Aorta (tissue), 5 donors: ENCODE measurements at regions not wholly inside any gene's neighbourhood (a gene's known extent, or its start where the extent isn't known, plus 50 kb on each side); places are given as distances from the start of the nearest gene placed in this dataset.

ENCODE experiments used
- ATAC-seq: fragments of 200-7000 bp; cut with Tn5 transposase; one replicate; pipeline ENCODE4 v1.9.1; 2022; ENCODE audit warnings: moderate library complexity; ENCODE audit not compliant: low FRiP score
- DNase-seq, 2 donors: peaks; one replicate each; pipeline ENCODE4 v3.0.0-alpha.2; 2020
- H3K27ac ChIP-seq, 2 donors: one replicate each; pipeline ENCODE4 v1.5.1; 2013; ENCODE audit warnings: low read length in 2 of 2, mild to moderate bottlenecking in 2 of 2, moderate library complexity in 2 of 2, control low read depth in 1 of 2, inconsistent platforms in 1 of 2, low read depth in 1 of 2
- H3K27me3 ChIP-seq, 2 donors: one replicate each; pipeline ENCODE4 v1.6.1; 2013; ENCODE audit warnings: control low read depth in 1 of 2, low read length in 1 of 2, mild to moderate bottlenecking in 1 of 2, moderate library complexity in 1 of 2; ENCODE audit not compliant: insufficient read depth in 2 of 2, control insufficient read depth in 1 of 2
- H3K36me3 ChIP-seq, 2 donors: one replicate each; pipeline ENCODE4 v1.6.1; 2013; ENCODE audit warnings: control low read depth in 1 of 2, low read length in 1 of 2, mild to moderate bottlenecking in 1 of 2; ENCODE audit not compliant: insufficient read depth in 2 of 2, control insufficient read depth in 1 of 2
- H3K4me1 ChIP-seq, 2 donors: one replicate each; pipeline ENCODE4 v1.6.1; 2013; ENCODE audit warnings: low read length in 2 of 2, control low read depth in 1 of 2, mild to moderate bottlenecking in 1 of 2, moderate library complexity in 1 of 2; ENCODE audit not compliant: insufficient read depth in 2 of 2, control insufficient read depth in 1 of 2
- H3K4me3 ChIP-seq, 2 donors: one replicate each; pipeline ENCODE4 v1.5.1; 2013; ENCODE audit warnings: low read length in 2 of 2, control low read depth in 1 of 2, mild to moderate bottlenecking in 1 of 2
- H3K9me3 ChIP-seq: one replicate; pipeline ENCODE4 v1.6.1; 2013; ENCODE audit warnings: mild to moderate bottlenecking, low read length; ENCODE audit not compliant: control insufficient read depth
- WGBS, 2 donors: extraction: QIAGEN DNeasy Blood & Tissue Kit; methylation state at CpG; one replicate each; pipeline ENCODE4 v1.1.7; 2013; 5-methylcytosine and 5-hydroxymethylcytosine counted together
- intact Hi-C, 2 donors: fragments of 100-400 bp; cut with DNase I; formaldehyde crosslinking; loops; one replicate each; pipeline versions ENCODE4 v1.14.2 to v1.15.0; 2022
- donor health status: healthy with polysubstance abuse.
- donor health status: Bipolar disorder and iron deficiency.
- donor health status: DM: no; HTN: no; CAD: no.
- donor health status: DM: no; HTN: no; CAD: no.
- donor health status: DM: yes; HTN: yes; CAD: no.

DNA sequence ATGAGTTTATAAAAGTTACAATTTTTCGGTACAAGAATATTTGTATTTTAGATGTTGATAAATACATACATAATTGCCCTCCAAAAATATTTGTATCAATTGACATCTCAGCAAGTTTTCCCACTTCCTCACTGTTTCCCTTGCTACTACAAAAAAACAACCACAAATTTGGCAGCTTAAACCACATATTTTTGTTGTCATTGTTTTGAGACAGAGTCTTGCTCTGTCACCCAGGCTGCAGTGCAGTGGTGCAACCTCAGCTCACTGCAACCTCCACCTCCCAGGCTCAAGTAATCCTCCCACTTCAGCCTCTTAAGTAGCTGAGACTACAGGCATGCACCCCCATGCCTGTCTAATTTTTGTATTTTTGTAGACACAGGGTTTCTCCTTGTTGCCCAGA is 162.8 kb upstream of the RARB start:
- ATAC-seq (no peak), DNase-seq (no peak)
- Histone ChIP-seq H3K9me3 (no peaks in the 10 kb centered on the region), H3K4me1 (peaks cover 0 to 8% of the 10 kb centered on the region in 2 donors), H3K27me3 (no peaks in the 10 kb centered on the region), H3K4me3 (no peak overlapping the region), H3K27ac (no peak overlapping the region), H3K36me3 (no peaks in the 10 kb centered on the region)
- intact Hi-C loops, result no loop called here
- 0 to 61% methylated on average over 1 of the region's 1 CpG for WGBS, 2 donors

DNA sequence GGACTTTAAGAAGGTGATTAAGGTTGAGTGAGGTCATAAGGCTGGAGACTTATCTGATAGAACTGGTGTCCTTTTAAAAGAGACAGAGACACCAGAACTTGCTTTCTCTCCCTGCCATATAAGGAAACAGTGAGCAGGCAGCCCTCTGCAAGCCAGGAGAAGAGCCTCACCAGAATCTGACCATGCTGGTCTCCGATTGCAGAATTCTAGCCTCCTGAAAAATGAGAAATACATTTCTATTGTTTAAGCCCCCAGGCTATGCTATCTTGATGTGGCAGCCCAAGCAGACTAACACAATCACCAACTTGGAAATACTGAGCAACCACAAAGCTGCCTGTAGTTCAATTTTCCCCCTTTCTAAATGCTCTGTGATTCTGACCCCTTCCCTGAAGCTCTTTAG is 161.4 kb upstream of the RARB start:
- H3K4me3 ChIP-seq, result no peak overlapping the region
- H3K4me1 ChIP-seq, result peaks cover 0 to 8% of the 10 kb centered on the region in 2 donors
- no peak for ATAC-seq
- DNase-seq, result no peak
- no peaks in the 10 kb centered on the region for H3K36me3 ChIP-seq
- H3K27ac ChIP-seq, result no peak overlapping the region
- intact Hi-C loops, result no loop called here
- H3K27me3 ChIP-seq, result no peaks in the 10 kb centered on the region
- no peaks in the 10 kb centered on the region for H3K9me3 ChIP-seq
- WGBS, 2 donors, result 80 to 84% methylated on average over 1 of the region's 1 CpG

DNA sequence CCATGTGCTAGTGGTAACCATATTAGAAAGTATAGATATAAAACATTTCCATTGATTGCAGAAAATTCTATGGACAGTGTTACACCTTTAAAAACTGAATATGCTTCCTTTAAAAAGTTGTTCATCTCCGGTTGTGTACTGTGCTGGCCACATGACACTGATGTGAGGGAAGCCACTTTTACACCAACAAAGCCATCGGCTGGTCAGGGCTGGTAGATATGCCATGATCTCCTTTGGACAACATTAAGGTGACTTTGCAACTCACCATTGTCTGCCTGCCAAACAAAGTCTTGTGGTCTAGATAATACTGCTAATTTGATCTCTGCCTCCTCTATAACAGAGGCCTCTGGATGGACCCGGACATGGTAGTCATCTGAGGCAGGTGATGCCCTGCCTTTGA is 156.0 kb upstream of the RARB start:
- no peak for DNase-seq
- no peaks in the 10 kb centered on the region for H3K36me3 ChIP-seq
- 93 to 96% methylated on average over 3 of the region's 3 CpGs for WGBS, 2 donors

DNA sequence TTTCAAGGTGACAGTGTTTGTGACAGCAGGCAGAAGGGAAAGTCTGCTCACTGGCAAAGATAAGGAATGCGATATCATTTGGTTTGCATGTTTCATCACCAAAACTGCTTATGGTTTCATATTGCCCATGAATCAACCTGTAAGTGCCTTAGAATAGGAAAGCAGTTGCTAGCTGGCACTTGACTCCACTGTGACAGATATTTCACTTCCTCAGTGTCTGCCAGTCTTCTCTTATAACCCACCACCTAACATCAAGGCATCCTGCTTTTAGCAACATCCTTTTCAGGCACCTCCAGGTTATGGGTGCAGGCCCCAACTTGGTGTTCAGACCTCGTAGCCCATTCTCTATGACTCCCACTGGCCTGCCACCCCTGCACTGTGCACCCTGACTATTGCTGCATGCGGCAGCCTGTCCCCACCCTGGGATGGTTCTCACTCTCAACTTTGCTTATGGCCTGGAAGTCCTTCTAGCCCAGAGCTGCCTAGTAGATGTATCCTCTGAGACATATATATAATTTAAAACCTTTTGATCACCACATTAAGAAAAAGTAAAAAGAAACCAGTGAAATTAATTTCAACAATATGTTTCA is 154.4 kb upstream of the RARB start:
- DNase-seq (no peak), ATAC-seq (no peak)
- WGBS, 2 donors, result 96 to 99% methylated on average over 3 of the region's 3 CpGs
- intact Hi-C loops, result no loop called here
- Histone ChIP-seq H3K4me3 (no peak overlapping the region), H3K27ac (no peak overlapping the region), H3K9me3 (no peaks in the 10 kb centered on the region), H3K27me3 (no peaks in the 10 kb centered on the region), H3K36me3 (no peaks in the 10 kb centered on the region), H3K4me1 (no peaks in the 10 kb centered on the region)

More for the DNA sequence above, 156.0 kb upstream of the RARB start:
- H3K4me1 ChIP-seq, result peaks cover 0 to 3% of the 10 kb centered on the region in 2 donors
- H3K27me3 ChIP-seq, result no peaks in the 10 kb centered on the region
- H3K9me3 ChIP-seq, result no peaks in the 10 kb centered on the region
- H3K4me3 ChIP-seq, result no peak overlapping the region
- no peak overlapping the region for H3K27ac ChIP-seq
- intact Hi-C loops, result no loop called here
- ATAC-seq, result no peak

DNA sequence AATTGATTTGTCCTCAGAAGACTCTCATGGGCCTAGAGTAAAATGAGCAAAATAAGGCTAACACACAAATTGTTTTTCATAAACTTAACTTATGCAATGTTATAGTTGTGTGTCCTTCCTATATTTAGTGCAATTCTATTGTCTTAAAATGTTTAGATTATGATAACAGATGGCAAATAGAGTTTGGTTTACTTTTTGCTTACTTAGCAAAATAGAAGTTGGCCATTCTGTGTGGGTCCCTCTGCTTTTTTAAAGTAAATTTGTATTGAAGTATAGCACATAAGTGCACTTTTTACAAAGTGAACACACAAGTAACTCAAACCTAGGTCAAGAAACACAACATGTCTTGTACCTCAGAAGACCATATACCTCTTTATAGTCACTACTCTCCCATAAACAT is 150.6 kb upstream of the RARB start:
- ATAC-seq, result no peak

DNA sequence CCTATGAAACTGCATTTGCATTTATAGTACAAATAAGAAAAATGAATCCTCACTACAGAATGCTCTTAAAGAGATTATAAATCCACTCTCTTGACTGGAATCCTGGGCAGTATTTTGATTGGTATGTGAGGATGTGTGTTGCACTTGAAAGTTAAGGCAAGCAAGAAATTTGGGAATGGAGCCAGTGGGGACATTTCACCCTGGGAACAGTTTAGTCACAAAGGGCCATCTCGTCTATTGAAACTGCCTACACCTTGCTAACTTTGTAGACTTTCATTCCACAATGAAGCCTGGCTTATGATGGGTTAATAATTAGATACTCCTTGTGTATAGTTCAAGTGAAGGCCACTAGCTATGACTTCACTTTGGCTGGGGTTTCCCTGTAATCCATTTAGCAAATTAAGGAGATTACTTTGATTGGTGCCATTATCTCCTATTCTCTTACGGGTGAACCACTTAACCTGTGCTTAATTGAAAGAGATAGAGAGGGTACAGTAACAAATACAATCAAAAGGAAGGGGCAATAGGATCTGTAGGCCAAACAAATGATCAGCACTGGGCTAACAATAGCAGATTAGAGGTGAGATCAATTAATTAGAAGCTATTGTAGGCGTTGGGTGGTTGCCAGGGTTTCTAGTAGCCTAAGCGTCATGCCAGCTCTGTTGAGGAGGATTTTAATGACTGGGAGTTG is 146.9 kb upstream of the RARB start:
- no peak for ATAC-seq
- Histone ChIP-seq H3K4me1 (no peaks in the 10 kb centered on the region), H3K9me3 (no peaks in the 10 kb centered on the region), H3K27me3 (no peaks in the 10 kb centered on the region), H3K36me3 (no peaks in the 10 kb centered on the region), H3K4me3 (no peak overlapping the region), H3K27ac (no peak overlapping the region)
- intact Hi-C loops, result no loop called here
- 89 to 94% methylated on average over 4 of the region's 4 CpGs for WGBS, 2 donors
- DNase-seq, result no peak

More for the DNA sequence above, 150.6 kb upstream of the RARB start:
- intact Hi-C loops, result no loop called here
- H3K27me3 ChIP-seq, result no peaks in the 10 kb centered on the region
- no peak overlapping the region for H3K27ac ChIP-seq
- H3K4me3 ChIP-seq, result no peak overlapping the region
- H3K4me1 ChIP-seq, result no peaks in the 10 kb centered on the region
- DNase-seq, result no peak
- no peaks in the 10 kb centered on the region for H3K36me3 ChIP-seq
- no peaks in the 10 kb centered on the region for H3K9me3 ChIP-seq

DNA sequence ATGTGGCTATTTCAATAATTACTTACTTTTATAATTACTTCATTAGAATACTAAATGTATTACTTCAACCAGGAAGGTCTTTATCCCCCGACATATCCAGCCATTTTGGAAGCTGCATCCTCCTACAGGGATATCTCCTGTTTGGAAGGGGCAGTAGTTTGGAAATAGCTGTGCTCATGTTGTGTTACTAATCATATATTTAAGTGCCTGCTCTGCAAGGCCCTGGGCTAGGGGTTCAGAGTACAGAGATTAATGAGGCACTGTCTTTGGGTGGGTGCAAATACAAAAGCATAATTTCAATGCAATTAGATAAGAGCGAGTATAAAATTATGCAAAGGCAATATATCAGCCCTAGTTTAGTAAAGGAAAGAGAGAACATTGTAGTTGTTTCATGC is 146.3 kb upstream of the RARB start:
- 95 to 98% methylated on average over 2 of the region's 2 CpGs for WGBS, 2 donors
- Histone ChIP-seq H3K4me3 (no peak overlapping the region), H3K4me1 (no peaks in the 10 kb centered on the region), H3K27me3 (no peaks in the 10 kb centered on the region), H3K36me3 (no peaks in the 10 kb centered on the region), H3K9me3 (no peaks in the 10 kb centered on the region), H3K27ac (no peak overlapping the region)
- no peak for ATAC-seq
- intact Hi-C loops, result no loop called here
- no peak for DNase-seq

DNA sequence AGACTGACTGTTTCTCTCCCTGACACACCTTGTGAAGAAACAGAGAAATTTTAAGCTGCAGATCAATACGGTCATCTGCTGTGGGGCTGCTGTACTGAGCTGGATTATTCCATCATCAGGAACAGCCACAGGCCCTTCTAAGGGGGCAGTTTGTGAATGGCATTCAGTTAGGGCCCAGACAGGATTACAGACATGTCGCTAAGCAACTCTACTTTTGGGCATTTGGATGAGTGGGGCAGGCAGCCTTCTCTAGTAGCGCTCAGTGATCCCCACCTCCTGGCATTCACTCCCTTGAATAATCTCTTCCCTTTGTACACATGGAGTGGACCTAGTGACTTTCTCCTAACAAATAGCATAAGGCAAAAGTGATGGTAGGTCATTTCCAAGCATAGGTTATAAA is 144.4 kb upstream of the RARB start:
- H3K36me3 ChIP-seq, result no peaks in the 10 kb centered on the region
- no peak for DNase-seq
- H3K4me3 ChIP-seq, result no peak overlapping the region
- 96 to 98% methylated on average over 3 of the region's 3 CpGs for WGBS, 2 donors
- H3K9me3 ChIP-seq, result no peaks in the 10 kb centered on the region
- no peak for ATAC-seq
- H3K27ac ChIP-seq, result no peak overlapping the region
- no peaks in the 10 kb centered on the region for H3K4me1 ChIP-seq
- intact Hi-C loops, result no loop called here
- no peaks in the 10 kb centered on the region for H3K27me3 ChIP-seq

DNA sequence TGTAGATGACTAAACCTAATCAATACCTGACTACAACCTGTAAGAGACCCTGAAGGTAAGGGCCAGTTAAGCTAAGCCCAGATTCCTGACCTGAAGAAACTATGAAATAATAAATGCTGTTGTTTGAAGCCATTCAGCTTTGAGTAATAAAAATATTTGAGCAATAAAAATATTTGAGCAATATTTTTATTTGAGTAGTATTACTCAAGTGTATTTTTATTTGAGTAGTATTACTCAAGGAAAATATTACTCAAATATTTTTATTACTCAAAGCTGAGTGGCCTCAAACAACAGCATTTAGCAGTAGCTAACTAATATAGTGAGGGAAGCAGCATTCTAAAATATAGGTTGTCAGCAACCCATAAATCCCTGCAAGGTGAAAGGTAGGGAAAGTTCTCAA is 143.8 kb upstream of the RARB start:
- DNase-seq (no peak), ATAC-seq (no peak)
- Histone ChIP-seq H3K27ac (no peak overlapping the region), H3K4me3 (no peak overlapping the region), H3K36me3 (no peaks in the 10 kb centered on the region), H3K9me3 (no peaks in the 10 kb centered on the region), H3K4me1 (no peaks in the 10 kb centered on the region), H3K27me3 (no peaks in the 10 kb centered on the region)
- intact Hi-C loops, result no loop called here
